Adipocyte (in vitro differentiated cells): ENCODE measurements at regions not wholly inside any gene's neighbourhood (a gene's known extent, or its start where the extent isn't known, plus 50 kb on each side); places are given as distances from the start of the nearest gene placed in this dataset.
A peak's percentile ranks its signal among the peaks of the same experiment; 100 is the strongest.

ENCODE experiments used
- DNase-seq: peaks from one replicate; pipeline ENCODE4 v3.0.0-alpha.2; 2015; ENCODE audit warnings: low read depth
- H3K27me3 ChIP-seq: replicated peaks from 2 replicates; pipeline ENCODE4 v1.7.0; 2013; ENCODE audit warnings: mild to moderate bottlenecking, low read length, moderate library complexity; ENCODE audit not compliant: control insufficient read depth, insufficient read depth
- H3K36me3 ChIP-seq: 2 replicates; pipeline ENCODE4 v1.7.0; 2013; ENCODE audit warnings: low read length, mild to moderate bottlenecking, moderate library complexity; ENCODE audit not compliant: control insufficient read depth, insufficient read depth, severe bottlenecking
- H3K4me1 ChIP-seq: 2 replicates; pipeline ENCODE4 v1.7.0; 2013; ENCODE audit warnings: mild to moderate bottlenecking, low read length, moderate library complexity; ENCODE audit not compliant: control insufficient read depth, insufficient read depth
- H3K4me3 ChIP-seq: 2 replicates; pipeline ENCODE4 v1.7.0; 2013; ENCODE audit warnings: mild to moderate bottlenecking, low read length, moderate library complexity
- H3K9ac ChIP-seq: 2 replicates; pipeline ENCODE4 v1.7.0; 2013; ENCODE audit warnings: mild to moderate bottlenecking, low read length, moderate library complexity
- H3K9me3 ChIP-seq: 2 replicates; pipeline ENCODE4 v1.7.0; 2013; ENCODE audit warnings: mild to moderate bottlenecking, low read length, moderate library complexity; ENCODE audit not compliant: control insufficient read depth

- Histone ChIP-seq H3K27me3 (no peaks in the 10 kb centered on the region), H3K4me1 (no peaks in the 10 kb centered on the region), H3K4me3 (no peak overlapping the region), H3K9me3 (no peaks in the 10 kb centered on the region), H3K36me3 (no peaks in the 10 kb centered on the region), H3K9ac (no peak overlapping the region)
- DNase-seq: no peak
Measured at GRCh38 chr12:126469211-126469610, 1404.0 kb downstream of the AACS start.

- Histone ChIP-seq H3K4me3 (no peak overlapping the region), H3K27me3 (no peaks in the 10 kb centered on the region), H3K9me3 (no peaks in the 10 kb centered on the region), H3K4me1 (no peaks in the 10 kb centered on the region), H3K9ac (no peak overlapping the region), H3K36me3 (no peaks in the 10 kb centered on the region)
- DNase-seq: no peak
Measured at GRCh38 chr12:126474703-126475102, 1409.5 kb downstream of the AACS start.

- peaks cover 5% of the 10 kb centered on the region for H3K4me1 ChIP-seq
- no peak overlapping the region for H3K9ac ChIP-seq
- no peaks in the 10 kb centered on the region for H3K36me3 ChIP-seq
- DNase-seq: no peak
- no peak overlapping the region for H3K4me3 ChIP-seq
- H3K9me3 ChIP-seq: no peaks in the 10 kb centered on the region
- H3K27me3 ChIP-seq: no peaks in the 10 kb centered on the region
Measured at GRCh38 chr12:126480451-126480850, 1415.2 kb downstream of the AACS start.

- H3K9ac ChIP-seq: no peak overlapping the region
- no peak for DNase-seq
- H3K36me3 ChIP-seq: no peaks in the 10 kb centered on the region
- H3K4me3 ChIP-seq: no peak overlapping the region
- no peaks in the 10 kb centered on the region for H3K9me3 ChIP-seq
- peaks cover 5% of the 10 kb centered on the region for H3K4me1 ChIP-seq
- no peaks in the 10 kb centered on the region for H3K27me3 ChIP-seq
Measured at GRCh38 chr12:126481688-126482087, 1416.5 kb downstream of the AACS start.

GRCh38 chr12:126482238-126482889, 1417.1 kb downstream of the AACS start:
- H3K36me3 ChIP-seq: no peaks in the 10 kb centered on the region
- H3K9me3 ChIP-seq: peaks cover 1% of the 10 kb centered on the region
- no peak overlapping the region for H3K4me3 ChIP-seq
- DNase-seq: no peak
- H3K27me3 ChIP-seq: no peaks in the 10 kb centered on the region
- no peak overlapping the region for H3K9ac ChIP-seq
- peaks cover 5% of the 10 kb centered on the region for H3K4me1 ChIP-seq

- Histone ChIP-seq H3K9me3 (peaks cover 3% of the 10 kb centered on the region), H3K27me3 (no peaks in the 10 kb centered on the region), H3K36me3 (no peaks in the 10 kb centered on the region), H3K9ac (no peak overlapping the region), H3K4me1 (peaks cover 5% of the 10 kb centered on the region), H3K4me3 (peak overlapping the region; percentile 15)
- peak; percentile 10 for DNase-seq
Measured at GRCh38 chr12:126483145-126484068, 1418.2 kb downstream of the AACS start.

GRCh38 chr12:126487431-126487980, 1422.3 kb downstream of the AACS start:
- DNase-seq: no peak
- no peak overlapping the region for H3K4me3 ChIP-seq
- peaks cover 10% of the 10 kb centered on the region for H3K9me3 ChIP-seq
- H3K36me3 ChIP-seq: no peaks in the 10 kb centered on the region
- H3K9ac ChIP-seq: no peak overlapping the region
- H3K27me3 ChIP-seq: no peaks in the 10 kb centered on the region
- peaks cover 5% of the 10 kb centered on the region for H3K4me1 ChIP-seq

- H3K27me3 ChIP-seq: no peaks in the 10 kb centered on the region
- H3K4me1 ChIP-seq: no peaks in the 10 kb centered on the region
- no peak overlapping the region for H3K9ac ChIP-seq
- H3K9me3 ChIP-seq: peaks cover 10% of the 10 kb centered on the region
- H3K36me3 ChIP-seq: no peaks in the 10 kb centered on the region
- DNase-seq: no peak
- no peak overlapping the region for H3K4me3 ChIP-seq
Measured at GRCh38 chr12:126488806-126489205, 1423.6 kb downstream of the AACS start.

- Histone ChIP-seq H3K4me1 (no peaks in the 10 kb centered on the region), H3K27me3 (no peaks in the 10 kb centered on the region), H3K4me3 (no peak overlapping the region), H3K36me3 (no peaks in the 10 kb centered on the region), H3K9me3 (peaks cover 10% of the 10 kb centered on the region), H3K9ac (no peak overlapping the region)
- no peak for DNase-seq
Measured at GRCh38 chr12:126492181-126492580, 1426.9 kb downstream of the AACS start.

GRCh38 chr12:126493366-126494108, 1428.3 kb downstream of the AACS start:
- H3K4me3 ChIP-seq: no peak overlapping the region

GRCh38 chr12:126496201-126496600, 1431.0 kb downstream of the AACS start:
- DNase-seq: no peak
- no peak overlapping the region for H3K4me3 ChIP-seq
- H3K4me1 ChIP-seq: no peaks in the 10 kb centered on the region

More at GRCh38 chr12:126493366-126494108, 1428.3 kb downstream of the AACS start:
- H3K36me3 ChIP-seq: no peaks in the 10 kb centered on the region
- DNase-seq: no peak
- no peaks in the 10 kb centered on the region for H3K27me3 ChIP-seq
- H3K4me1 ChIP-seq: no peaks in the 10 kb centered on the region
- H3K9me3 ChIP-seq: peaks cover 7% of the 10 kb centered on the region
- H3K9ac ChIP-seq: no peak overlapping the region

More at GRCh38 chr12:126496201-126496600, 1431.0 kb downstream of the AACS start:
- H3K9ac ChIP-seq: no peak overlapping the region
- H3K9me3 ChIP-seq: no peaks in the 10 kb centered on the region
- H3K27me3 ChIP-seq: no peaks in the 10 kb centered on the region
- H3K36me3 ChIP-seq: no peaks in the 10 kb centered on the region
